Colonic mucosa (tissue), 4 donors: ENCODE measurements at regions not wholly inside any gene's neighbourhood (a gene's known extent, or its start where the extent isn't known, plus 50 kb on each side); places are given as distances from the start of the nearest gene placed in this dataset.

ENCODE experiments used
- DNase-seq: peaks from one replicate; pipeline ENCODE4 v3.0.0-alpha.2; 2020
- H3K27ac ChIP-seq: fragments of 200-600 bp; one replicate; pipeline ENCODE4 v1.8.0; 2021
- H3K27me3 ChIP-seq: fragments of 200-600 bp; one replicate; pipeline ENCODE4 v1.8.0; 2021
- H3K36me3 ChIP-seq: fragments of 200-600 bp; one replicate; pipeline ENCODE4 v1.8.0; 2021
- H3K4me1 ChIP-seq: fragments of 200-600 bp; one replicate; pipeline ENCODE4 v1.8.0; 2021; ENCODE audit warnings: mild to moderate bottlenecking
- H3K4me3 ChIP-seq: fragments of 200-600 bp; one replicate; pipeline ENCODE4 v1.8.0; 2021
- H3K9ac ChIP-seq, 2 donors: one replicate each; pipeline ENCODE4 v1.7.0; 2013; ENCODE audit warnings: control low read depth in 2 of 2, low read depth in 2 of 2, low read length in 2 of 2
- H3K9me3 ChIP-seq: fragments of 200-600 bp; one replicate; pipeline ENCODE4 v1.8.0; 2021
- CTCF ChIP-seq: fragments of 200-600 bp; IDR thresholded peaks from one replicate; pipeline ENCODE4 v1.8.0; 2022; ENCODE audit warnings: antibody characterized with exemption, mild to moderate bottlenecking
- intact Hi-C: fragments of 100-400 bp; cut with DNase I; formaldehyde crosslinking; loops from one replicate; pipeline ENCODE4 v1.14.1; 2022
- donor health status: healthy.
- donor health status: DM: no; HTN: no; CAD: no.
- donor health status: DM: no; HTN: no; CAD: no.

- Histone ChIP-seq H3K9ac (no peak overlapping the region), H3K4me3 (no peak overlapping the region), H3K9me3 (no peaks in the 10 kb centered on the region), H3K4me1 (no peaks in the 10 kb centered on the region), H3K27ac (no peak overlapping the region), H3K36me3 (no peaks in the 10 kb centered on the region), H3K27me3 (no peaks in the 10 kb centered on the region)
- no peak for TF ChIP-seq CTCF
- DNase-seq, result no peak
- intact Hi-C loops, result no loop called here
Measured at GRCh38 chr1:187876775-187877174, 1048.0 kb downstream of the PLA2G4A start.

GRCh38 chr1:187877220-187877619 lies 1048.5 kb downstream of the PLA2G4A start:
- H3K27ac ChIP-seq, result no peak overlapping the region

GRCh38 chr1:187878883-187879282 lies 1050.1 kb downstream of the PLA2G4A start:
- no peak overlapping the region for H3K4me3 ChIP-seq
- no peak overlapping the region for H3K27ac ChIP-seq
- DNase-seq, result no peak
- no peak overlapping the region for H3K9ac ChIP-seq
- no peaks in the 10 kb centered on the region for H3K36me3 ChIP-seq
- no peaks in the 10 kb centered on the region for H3K4me1 ChIP-seq
- no peaks in the 10 kb centered on the region for H3K27me3 ChIP-seq
- H3K9me3 ChIP-seq, result no peaks in the 10 kb centered on the region
- TF ChIP-seq CTCF, result no peak
- intact Hi-C loops, result no loop called here

More at GRCh38 chr1:187877220-187877619, 1048.5 kb downstream of the PLA2G4A start:
- Histone ChIP-seq H3K9me3 (no peaks in the 10 kb centered on the region), H3K4me1 (no peaks in the 10 kb centered on the region), H3K36me3 (no peaks in the 10 kb centered on the region), H3K9ac (no peak overlapping the region), H3K4me3 (no peak overlapping the region), H3K27me3 (no peaks in the 10 kb centered on the region)
- no peak for DNase-seq
- TF ChIP-seq CTCF, result no peak
- intact Hi-C loops, result no loop called here

GRCh38 chr1:187883356-187883755 lies 1054.6 kb downstream of the PLA2G4A start:
- Histone ChIP-seq H3K27ac (no peak overlapping the region), H3K9me3 (no peaks in the 10 kb centered on the region), H3K27me3 (no peaks in the 10 kb centered on the region), H3K36me3 (no peaks in the 10 kb centered on the region), H3K4me1 (no peaks in the 10 kb centered on the region), H3K9ac (no peak overlapping the region), H3K4me3 (no peak overlapping the region)
- DNase-seq, result no peak
- TF ChIP-seq CTCF, result no peak
- intact Hi-C loops, result no loop called here

- no peak overlapping the region for H3K9ac ChIP-seq
- H3K27me3 ChIP-seq, result no peaks in the 10 kb centered on the region
- no peaks in the 10 kb centered on the region for H3K36me3 ChIP-seq
- intact Hi-C loops, result no loop called here
- H3K9me3 ChIP-seq, result no peaks in the 10 kb centered on the region
- no peak overlapping the region for H3K4me3 ChIP-seq
- H3K27ac ChIP-seq, result no peak overlapping the region
- DNase-seq, result no peak
- no peaks in the 10 kb centered on the region for H3K4me1 ChIP-seq
- no peak for TF ChIP-seq CTCF
Measured at GRCh38 chr1:187891993-187892682, 1063.4 kb downstream of the PLA2G4A start.
